NCI-H1930 (cell line): ENCODE measurements at regions not wholly inside any gene's neighbourhood (a gene's known extent, or its start where the extent isn't known, plus 50 kb on each side); places are given as distances from the start of the nearest gene placed in this dataset.
"Not testable (repeated sequence)": the region's sequence is repeated elsewhere in the genome, so short reads cannot be mapped to it uniquely, and the experiment has no call there.

Source experiments
- DNase-seq, 2 experiments: peaks; one replicate each; lab custom pipeline; 2025; lab: John Stamatoyannopoulos, UW

DNA sequence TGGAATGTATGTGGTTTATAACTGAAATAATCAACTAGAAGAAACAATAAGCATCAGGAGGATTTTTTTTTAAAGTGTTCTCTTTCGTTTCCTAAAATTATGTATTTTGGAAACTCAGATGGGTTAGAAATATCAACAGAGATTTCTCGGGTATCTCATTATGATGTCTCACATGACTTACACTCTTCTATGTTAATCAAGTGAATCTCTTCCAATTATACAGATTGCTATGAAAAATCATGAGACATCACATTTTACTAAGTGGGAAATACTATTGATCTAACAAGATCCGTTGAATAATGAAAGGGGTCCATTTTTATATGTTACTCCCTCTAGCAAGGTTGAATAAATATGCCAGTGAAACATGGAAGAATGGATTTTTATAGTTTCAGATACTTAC is 54.7 kb upstream of the NRIP1 start:
- no peak for DNase-seq

DNA sequence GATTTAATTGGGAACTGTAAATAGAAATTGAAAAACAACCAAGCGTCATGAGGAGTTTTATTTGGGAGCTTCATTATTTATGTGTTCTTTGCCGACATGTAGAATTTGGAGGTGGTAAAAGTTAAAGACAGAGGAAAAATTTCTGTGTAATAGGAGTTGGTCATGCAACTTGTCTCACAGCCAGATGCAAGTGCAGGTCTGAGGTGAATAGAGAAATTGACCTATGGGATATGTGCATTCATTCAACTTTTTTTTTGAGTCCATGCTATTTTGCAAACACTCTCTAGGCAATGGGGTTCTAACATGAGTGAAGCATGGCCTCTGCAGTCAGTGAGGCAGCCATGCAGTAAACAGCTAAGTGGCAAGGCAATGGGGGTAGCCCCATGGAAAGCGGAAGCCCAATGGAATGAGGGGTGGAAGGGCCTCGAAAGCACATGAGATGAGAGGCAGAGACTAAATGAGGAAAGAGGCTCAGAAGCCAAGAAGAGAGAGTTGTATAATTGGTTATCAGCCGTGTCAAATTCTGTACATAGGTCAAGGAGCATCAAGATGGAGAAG is 56.4 kb upstream of the NRIP1 start:
- no peak for DNase-seq

DNA sequence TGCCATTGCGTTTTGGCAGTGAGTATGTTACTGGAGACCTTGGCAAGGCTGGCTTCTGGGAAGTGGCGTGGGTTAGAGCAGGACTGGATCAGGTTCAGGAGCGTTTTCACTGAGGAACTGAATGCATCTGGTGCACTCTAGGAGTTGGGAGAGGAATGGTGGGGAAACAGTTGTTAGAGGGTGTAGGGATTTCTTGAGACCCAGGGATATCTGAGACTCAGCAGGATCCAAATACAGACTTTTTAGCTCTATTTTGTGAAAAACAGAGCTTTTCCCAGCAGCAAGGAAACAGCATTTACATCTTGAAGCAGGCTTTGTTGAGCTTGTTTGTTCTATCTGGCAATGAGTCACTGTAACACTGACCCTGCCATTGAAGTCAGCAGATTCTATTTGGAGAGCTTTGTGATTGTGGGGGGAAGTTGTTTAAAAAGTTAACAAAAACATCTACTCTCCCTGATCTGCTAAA is 56.9 kb upstream of the NRIP1 start:
- no peak for DNase-seq

- no peak for DNase-seq
Observed at GRCh38 chr21:15122241-15122640, 57.4 kb upstream of the NRIP1 start.

GRCh38 chr21:15124731-15125130 is 59.9 kb upstream of the NRIP1 start:
- no peak for DNase-seq

DNA sequence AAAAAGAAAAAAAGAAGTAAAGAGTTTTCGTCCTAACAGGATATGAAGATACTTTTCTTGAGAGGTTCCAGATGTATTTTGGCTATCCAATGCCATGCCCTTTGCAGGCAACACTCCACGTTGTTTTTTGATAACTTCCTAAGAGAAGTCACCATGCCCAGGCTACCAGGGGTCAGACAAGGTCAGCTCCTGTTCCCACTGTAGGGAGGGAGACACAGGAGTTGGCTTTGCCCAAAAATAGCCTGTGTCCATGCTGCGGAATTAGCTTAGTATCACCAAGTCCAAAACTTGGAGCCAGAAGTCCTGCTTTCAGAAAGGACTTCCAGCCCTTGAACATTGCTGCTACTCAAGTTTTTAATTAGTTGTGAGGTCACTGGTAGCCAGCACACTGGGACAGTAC is 62.1 kb upstream of the NRIP1 start:
- DNase-seq: no peak

DNA sequence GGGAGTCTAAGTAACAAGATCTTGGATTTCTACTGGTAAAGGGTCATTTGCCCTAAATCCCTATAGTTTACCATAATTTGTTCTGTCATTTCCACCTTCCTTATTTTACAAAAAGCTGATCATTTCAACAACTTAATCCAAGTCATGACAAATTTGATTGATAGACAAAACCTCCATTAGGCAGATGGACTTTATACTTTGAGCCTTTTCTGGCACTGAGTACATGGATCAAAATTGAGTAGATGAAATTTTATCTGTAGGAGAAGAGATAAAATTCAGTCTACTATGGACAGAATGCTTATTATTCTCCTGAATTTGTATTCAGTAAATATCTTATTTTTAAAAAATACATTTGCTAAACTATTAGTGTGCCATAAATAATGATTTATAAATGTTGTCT is 62.6 kb upstream of the NRIP1 start:
- no peak for DNase-seq

- DNase-seq: no peak
Observed at GRCh38 chr21:15128267-15128666, 63.5 kb upstream of the NRIP1 start.

DNA sequence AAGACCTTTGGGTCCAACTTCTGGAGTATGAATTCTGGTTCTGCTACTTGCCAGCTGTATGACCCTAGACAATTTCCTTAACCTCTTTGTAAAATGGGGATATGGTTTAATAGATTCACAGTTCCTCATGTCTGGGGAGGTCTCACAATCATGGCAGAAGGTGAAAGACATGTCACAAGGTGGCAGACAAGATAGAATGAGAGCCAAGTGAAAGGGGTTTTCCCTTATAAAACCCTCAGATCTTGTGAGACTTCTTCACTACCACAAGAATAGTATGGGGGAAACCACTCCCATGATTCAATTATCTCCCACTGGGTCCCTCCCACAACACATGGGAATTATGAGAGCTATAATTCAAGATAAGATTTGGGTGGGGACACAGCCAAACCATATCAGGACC is 63.9 kb upstream of the NRIP1 start:
- DNase-seq: not testable (repeated sequence)

GRCh38 chr21:15130326-15130725 is 65.5 kb upstream of the NRIP1 start:
- DNase-seq: no peak

GRCh38 chr21:15130751-15131150 is 66.0 kb upstream of the NRIP1 start:
- DNase-seq: no peak

DNA sequence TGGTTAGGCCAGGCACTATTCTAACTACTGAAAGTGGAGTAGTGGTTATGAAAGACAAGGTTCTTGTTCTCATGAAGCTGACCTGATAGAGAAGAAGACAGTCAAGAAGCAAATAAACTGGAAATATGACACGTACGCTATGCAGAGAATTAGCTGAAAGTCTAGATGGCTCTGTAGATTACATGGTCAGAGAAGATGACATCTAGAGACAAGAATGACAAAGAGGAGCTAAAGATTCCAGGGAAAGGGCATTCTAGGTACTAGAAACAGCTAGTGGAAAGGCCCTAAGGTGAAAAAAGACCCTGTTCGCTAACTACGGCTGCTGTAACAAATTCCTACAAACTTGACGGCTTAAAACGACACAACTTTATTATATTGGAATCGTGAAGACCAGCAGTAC is 68.0 kb upstream of the NRIP1 start:
- no peak for DNase-seq

GRCh38 chr21:15134701-15135470 is 70.1 kb upstream of the NRIP1 start:
- no peak for DNase-seq

GRCh38 chr21:15135867-15136629 is 71.2 kb upstream of the NRIP1 start:
- no peak for DNase-seq

- no peak for DNase-seq
Observed at GRCh38 chr21:15138490-15138889, 73.7 kb upstream of the NRIP1 start.

DNA sequence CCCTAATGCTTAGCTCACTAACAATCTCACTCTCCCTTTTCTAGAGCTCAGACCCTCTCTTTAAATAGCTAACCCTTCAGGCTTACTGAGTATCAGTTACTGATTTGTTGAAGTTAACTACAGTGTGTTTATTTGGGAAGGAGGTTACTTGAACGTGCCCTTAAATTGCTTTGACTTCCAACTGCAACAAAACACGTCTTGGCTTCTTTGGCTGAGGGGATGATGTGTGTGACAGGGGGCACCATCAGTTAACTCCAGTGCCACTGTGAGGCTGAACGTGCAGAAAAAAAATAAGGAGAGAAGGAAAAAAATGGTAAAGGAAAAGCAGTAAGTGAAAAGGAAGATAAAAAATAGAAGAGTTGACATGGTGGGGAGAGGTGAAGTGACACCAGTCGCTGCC is 75.1 kb upstream of the NRIP1 start:
- DNase-seq: no peak

DNA sequence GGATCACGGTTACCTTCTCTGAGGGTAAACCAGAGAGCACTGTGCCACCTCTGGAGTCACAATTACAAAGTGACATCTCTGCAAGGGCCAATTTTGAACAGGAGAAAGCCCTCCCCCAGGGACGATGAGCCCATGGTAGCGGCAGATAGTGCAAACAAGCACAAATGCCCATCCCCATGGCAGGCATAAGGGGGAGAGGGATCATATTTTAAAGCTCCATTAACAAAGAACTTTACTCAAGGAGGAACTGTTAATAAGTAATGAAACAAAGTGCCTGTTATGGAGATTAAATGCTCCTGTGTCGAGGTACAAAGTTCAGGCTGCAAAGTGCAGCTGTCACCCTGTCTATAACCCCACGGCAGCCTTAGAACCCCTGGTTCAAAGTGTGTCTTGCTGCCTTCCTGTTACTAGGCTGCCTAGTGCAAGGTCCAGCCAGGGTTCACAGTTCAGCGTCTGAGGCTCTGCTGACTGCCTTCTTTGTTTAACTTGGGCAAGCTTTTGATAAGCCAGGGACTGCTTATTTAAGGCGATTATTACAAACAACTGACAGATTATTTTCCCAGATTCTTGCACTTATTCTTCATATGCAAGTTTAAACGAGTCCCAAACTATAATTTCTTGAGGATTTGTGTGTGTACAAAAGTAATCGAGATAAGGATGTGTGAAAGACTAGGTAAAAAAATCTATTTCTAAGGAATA is 75.7 kb upstream of the NRIP1 start:
- DNase-seq: no peak

GRCh38 chr21:15141261-15141970 is 76.6 kb upstream of the NRIP1 start:
- DNase-seq: no peak

DNA sequence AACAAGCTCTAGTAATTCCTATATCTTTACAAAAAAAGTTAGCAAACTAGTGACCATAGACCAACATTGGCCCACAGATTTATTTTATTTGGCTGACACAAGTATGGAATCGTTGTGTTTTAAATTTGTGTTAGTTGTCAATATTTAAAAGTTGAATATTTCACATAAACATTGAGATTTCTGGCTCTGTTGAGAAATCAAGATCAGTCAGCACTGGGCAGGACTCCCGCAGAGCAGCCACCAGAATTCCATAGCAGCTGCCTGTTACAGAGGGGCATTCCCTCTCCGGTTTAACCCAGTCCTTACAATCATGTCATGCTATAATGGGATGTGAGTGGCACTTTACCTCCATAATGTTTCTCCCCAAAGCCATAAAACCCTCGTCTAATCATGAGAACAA is 79.2 kb upstream of the NRIP1 start:
- DNase-seq: no peak

- DNase-seq: no peak
Observed at GRCh38 chr21:15148437-15148836, 83.6 kb upstream of the NRIP1 start.

- no peak for DNase-seq
Observed at GRCh38 chr21:15149600-15150224, 84.9 kb upstream of the NRIP1 start.
